Esophagus muscularis mucosa (tissue), 4 donors: ENCODE measurements at regions not wholly inside any gene's neighbourhood (a gene's known extent, or its start where the extent isn't known, plus 50 kb on each side); places are given as distances from the start of the nearest gene placed in this dataset.

Experiments used
- EP300 ChIP-seq: sonication (generic); formaldehyde crosslinking; IDR thresholded peaks from one replicate; pipeline ENCODE4 v1.6.1; 2017; ENCODE audit warnings: antibody characterized with exemption
- POLR2A ChIP-seq: fragments of 450-650 bp; IDR thresholded peaks from one replicate; pipeline ENCODE4 v1.6.1; 2017; ENCODE audit warnings: antibody characterized with exemption, moderate library complexity, mild to moderate bottlenecking, low read depth
- POLR2AphosphoS5 ChIP-seq, 2 donors: sonication (generic); formaldehyde crosslinking; IDR thresholded peaks; one replicate each; pipeline ENCODE4 v1.6.1; 2017; ENCODE audit warnings: antibody characterized with exemption in 2 of 2
- TF ChIP-seq, protein P1 (sequence below), 3 experiments: fragments of 200-600 bp in 2 of 3; fragments of 450-650 bp in 1 of 3; sonication (generic) in 2 of 3; IDR thresholded peaks; one replicate each; pipeline ENCODE4 v1.5.1; 2017 to 2019; ENCODE audit warnings: antibody characterized with exemption in 3 of 3, mild to moderate bottlenecking in 2 of 3, moderate library complexity in 1 of 3

DNA sequence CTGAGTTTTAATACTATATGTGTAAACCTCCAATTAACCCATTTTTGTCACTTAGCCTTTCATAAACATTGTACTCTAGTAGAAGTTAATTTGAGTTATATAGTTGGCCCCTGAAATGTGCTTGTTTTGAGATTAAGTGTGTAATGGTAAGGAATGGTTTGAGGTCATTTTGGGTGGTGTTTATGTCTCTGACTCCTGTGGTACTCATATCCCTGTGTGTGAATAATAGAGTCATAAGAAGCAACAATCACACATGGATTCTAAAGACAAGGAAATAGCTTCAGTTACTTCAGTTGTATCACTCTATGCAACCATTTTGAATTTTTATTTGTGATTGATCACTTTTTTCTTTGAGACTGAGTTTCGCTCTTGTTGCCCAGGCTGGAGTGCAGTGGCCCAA lies 408.5 kb downstream of the MFSD1 start:
- TF ChIP-seq EP300, result no peak
- TF ChIP-seq, protein P1, sequence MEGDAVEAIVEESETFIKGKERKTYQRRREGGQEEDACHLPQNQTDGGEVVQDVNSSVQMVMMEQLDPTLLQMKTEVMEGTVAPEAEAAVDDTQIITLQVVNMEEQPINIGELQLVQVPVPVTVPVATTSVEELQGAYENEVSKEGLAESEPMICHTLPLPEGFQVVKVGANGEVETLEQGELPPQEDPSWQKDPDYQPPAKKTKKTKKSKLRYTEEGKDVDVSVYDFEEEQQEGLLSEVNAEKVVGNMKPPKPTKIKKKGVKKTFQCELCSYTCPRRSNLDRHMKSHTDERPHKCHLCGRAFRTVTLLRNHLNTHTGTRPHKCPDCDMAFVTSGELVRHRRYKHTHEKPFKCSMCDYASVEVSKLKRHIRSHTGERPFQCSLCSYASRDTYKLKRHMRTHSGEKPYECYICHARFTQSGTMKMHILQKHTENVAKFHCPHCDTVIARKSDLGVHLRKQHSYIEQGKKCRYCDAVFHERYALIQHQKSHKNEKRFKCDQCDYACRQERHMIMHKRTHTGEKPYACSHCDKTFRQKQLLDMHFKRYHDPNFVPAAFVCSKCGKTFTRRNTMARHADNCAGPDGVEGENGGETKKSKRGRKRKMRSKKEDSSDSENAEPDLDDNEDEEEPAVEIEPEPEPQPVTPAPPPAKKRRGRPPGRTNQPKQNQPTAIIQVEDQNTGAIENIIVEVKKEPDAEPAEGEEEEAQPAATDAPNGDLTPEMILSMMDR (IDR thresholded peaks at IDR 0.05), result no peak
- no peak for TF ChIP-seq POLR2AphosphoS5 (IDR thresholded peaks at IDR 0.05)
- TF ChIP-seq POLR2A, result no peak
